ENCODE measurements at regions not wholly inside any gene's neighbourhood (a gene's known extent, or its start where the extent isn't known, plus 50 kb on each side); places are given as distances from the start of the nearest gene placed in this dataset.

DNA sequence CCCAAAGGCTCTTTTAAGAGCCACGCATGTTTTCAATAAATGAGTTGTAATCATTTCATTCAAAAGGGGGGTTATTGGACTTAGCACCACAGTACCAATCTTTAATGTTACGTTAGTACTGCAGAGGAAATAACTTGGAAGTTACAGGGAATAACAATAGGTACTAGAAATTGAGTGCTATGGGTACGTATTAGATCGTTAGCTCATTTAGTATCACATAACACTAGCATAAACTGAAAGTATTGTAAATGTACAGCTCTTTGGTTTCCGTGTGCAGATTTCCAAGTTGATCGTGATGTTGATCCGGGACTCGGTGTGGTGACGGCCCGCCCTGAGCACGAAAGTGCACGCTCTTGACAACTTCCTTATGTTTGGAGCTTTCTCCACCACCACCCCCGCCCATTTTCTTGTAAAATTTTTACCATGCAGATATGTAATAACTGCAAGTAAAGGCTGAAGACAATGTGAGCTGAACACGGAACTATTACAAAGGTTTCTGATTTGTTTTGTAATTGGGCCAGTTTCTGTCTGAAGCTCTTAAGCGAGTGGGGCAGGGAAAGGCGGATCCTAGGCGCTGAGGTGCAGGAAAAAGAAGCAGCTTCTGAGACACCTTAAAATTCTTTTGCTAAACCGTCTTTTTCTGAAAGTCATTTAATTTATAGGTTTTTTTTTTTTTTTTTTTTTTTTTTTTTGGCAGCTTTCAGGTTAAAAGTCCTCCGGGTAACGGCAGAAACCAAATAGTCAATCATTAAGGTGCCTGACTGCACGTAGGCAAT lies 71.5 kb downstream of the HFE start:
- TF ChIP-seq, protein P1, sequence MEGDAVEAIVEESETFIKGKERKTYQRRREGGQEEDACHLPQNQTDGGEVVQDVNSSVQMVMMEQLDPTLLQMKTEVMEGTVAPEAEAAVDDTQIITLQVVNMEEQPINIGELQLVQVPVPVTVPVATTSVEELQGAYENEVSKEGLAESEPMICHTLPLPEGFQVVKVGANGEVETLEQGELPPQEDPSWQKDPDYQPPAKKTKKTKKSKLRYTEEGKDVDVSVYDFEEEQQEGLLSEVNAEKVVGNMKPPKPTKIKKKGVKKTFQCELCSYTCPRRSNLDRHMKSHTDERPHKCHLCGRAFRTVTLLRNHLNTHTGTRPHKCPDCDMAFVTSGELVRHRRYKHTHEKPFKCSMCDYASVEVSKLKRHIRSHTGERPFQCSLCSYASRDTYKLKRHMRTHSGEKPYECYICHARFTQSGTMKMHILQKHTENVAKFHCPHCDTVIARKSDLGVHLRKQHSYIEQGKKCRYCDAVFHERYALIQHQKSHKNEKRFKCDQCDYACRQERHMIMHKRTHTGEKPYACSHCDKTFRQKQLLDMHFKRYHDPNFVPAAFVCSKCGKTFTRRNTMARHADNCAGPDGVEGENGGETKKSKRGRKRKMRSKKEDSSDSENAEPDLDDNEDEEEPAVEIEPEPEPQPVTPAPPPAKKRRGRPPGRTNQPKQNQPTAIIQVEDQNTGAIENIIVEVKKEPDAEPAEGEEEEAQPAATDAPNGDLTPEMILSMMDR (IDR thresholded peaks at IDR 0.05), result no peak
- TF ChIP-seq ZFX (IDR thresholded peaks at IDR 0.05; ENCODE audit: borderline replicate concordance), result no peak

All from 22Rv1 (cell line).